Loucy (cell line): ENCODE measurements at regions not wholly inside any gene's neighbourhood (a gene's known extent, or its start where the extent isn't known, plus 50 kb on each side); places are given as distances from the start of the nearest gene placed in this dataset.
"Not testable (repeated sequence)": the region's sequence is repeated elsewhere in the genome, so short reads cannot be mapped to it uniquely, and the experiment has no call there.

Source experiments
- H2AFZ ChIP-seq: fragments of 200-600 bp; sonication (generic); 2 replicates; pipeline ENCODE4 v1.6.0; 2016; ENCODE audit warnings: antibody characterized with exemption, mild to moderate bottlenecking, low read length, moderate library complexity
- H3F3A ChIP-seq: fragments of 200-600 bp; 2 replicates; pipeline ENCODE4 v1.6.0; 2016; ENCODE audit warnings: antibody characterized with exemption, low read depth, mild to moderate bottlenecking
- H3K27me3 ChIP-seq: fragments of 200-600 bp; sonication (generic); 2 replicates; pipeline ENCODE4 v1.6.1; 2014; ENCODE audit warnings: low read length, mild to moderate bottlenecking; ENCODE audit not compliant: insufficient read depth, poor library complexity, severe bottlenecking
- H3K36me3 ChIP-seq: fragments of 200-600 bp; sonication (generic); 2 replicates; pipeline ENCODE4 v1.6.1; 2016; ENCODE audit warnings: low read length; ENCODE audit not compliant: insufficient read depth
- H3K4me1 ChIP-seq: fragments of 200-600 bp; sonication (generic); 2 replicates; pipeline ENCODE4 v1.5.1; 2014; ENCODE audit warnings: low read length, mild to moderate bottlenecking; ENCODE audit not compliant: insufficient read depth, poor library complexity, severe bottlenecking
- H3K4me2 ChIP-seq: fragments of 200-600 bp; sonication (generic); 2 replicates; pipeline ENCODE4 v1.6.0; 2014; ENCODE audit warnings: antibody characterized with exemption, low read length, low read depth, mild to moderate bottlenecking; ENCODE audit not compliant: poor library complexity, severe bottlenecking
- H3K4me3 ChIP-seq: fragments of 200-600 bp; sonication (generic); 2 replicates; pipeline ENCODE4 v1.5.1; 2014; ENCODE audit warnings: low read length, mild to moderate bottlenecking, mixed read lengths; ENCODE audit not compliant: poor library complexity, severe bottlenecking
- H3K79me2 ChIP-seq: fragments of 200-600 bp; sonication (generic); 2 replicates; pipeline ENCODE4 v1.6.1; 2014; ENCODE audit warnings: low read length; ENCODE audit not compliant: insufficient read depth
- H3K9ac ChIP-seq: fragments of 200-600 bp; sonication (generic); 2 replicates; pipeline ENCODE4 v1.6.0; 2014; ENCODE audit warnings: mild to moderate bottlenecking, low read depth, low read length, moderate library complexity; ENCODE audit not compliant: poor library complexity, severe bottlenecking
- H3K9me2 ChIP-seq: fragments of 200-600 bp; sonication (generic); replicated peaks from 2 replicates; pipeline ENCODE4 v1.6.1; 2016; ENCODE audit warnings: low read depth, low read length, mixed read lengths
- H3K9me3 ChIP-seq: fragments of 200-600 bp; sonication (generic); 2 replicates; pipeline ENCODE4 v1.6.1; 2014; ENCODE audit warnings: mild to moderate bottlenecking, antibody characterized with exemption, low read length, low read depth; ENCODE audit not compliant: insufficient read depth
- H4K20me1 ChIP-seq: fragments of 200-600 bp; sonication (generic); 2 replicates; pipeline ENCODE4 v1.6.0; 2014; ENCODE audit warnings: antibody characterized with exemption, low read length, mild to moderate bottlenecking; ENCODE audit not compliant: insufficient read depth, poor library complexity, severe bottlenecking

DNA sequence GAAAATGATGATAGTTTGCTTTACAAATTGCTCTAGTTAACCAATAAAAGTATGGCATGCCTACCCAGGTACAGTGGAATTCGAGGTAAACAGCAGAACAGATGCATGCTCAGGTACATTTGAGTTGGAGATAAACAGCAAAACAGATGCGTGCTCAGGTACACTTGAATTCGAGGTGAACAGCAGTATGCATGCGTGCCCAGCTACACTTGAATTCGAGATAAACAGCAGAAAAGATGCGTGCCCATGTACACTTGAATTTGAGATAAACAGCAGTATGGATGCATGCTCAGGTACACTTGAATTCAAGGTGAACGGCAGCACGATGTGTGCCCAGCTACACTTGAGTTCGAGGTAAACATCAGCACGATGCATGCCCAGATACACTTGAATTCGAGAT lies 155.2 kb upstream of the TPTE start:
- H3K36me3 ChIP-seq, H3K79me2 ChIP-seq, H3K9ac ChIP-seq, H3K4me2 ChIP-seq, H3K4me3 ChIP-seq, H2AFZ ChIP-seq, H3K27me3 ChIP-seq, H4K20me1 ChIP-seq, H3F3A ChIP-seq, H3K9me3 ChIP-seq, H3K4me1 ChIP-seq, H3K9me2 ChIP-seq: not testable (repeated sequence)

DNA sequence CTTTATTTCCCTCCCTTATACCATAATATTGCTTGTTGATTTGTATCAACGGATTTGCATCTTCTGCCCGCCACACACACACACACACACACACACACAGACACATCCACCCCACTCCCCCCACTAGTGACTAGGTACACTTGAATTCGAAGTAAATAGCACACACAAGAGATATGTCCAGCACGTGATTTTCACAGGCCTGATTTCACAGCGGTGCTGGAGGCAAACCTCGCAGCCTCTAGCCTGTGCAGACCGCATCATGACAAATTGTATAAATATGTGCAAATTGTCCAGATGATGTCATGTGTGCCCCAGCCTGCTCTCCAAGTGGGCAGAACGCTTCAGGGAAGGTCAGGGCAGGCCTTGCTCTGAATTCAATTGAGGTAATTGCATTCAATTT lies 153.8 kb upstream of the TPTE start:
- H3K36me3 ChIP-seq, H4K20me1 ChIP-seq, H3K4me1 ChIP-seq, H3K79me2 ChIP-seq, H3K9me3 ChIP-seq, H3K4me3 ChIP-seq, H3F3A ChIP-seq, H3K27me3 ChIP-seq, H2AFZ ChIP-seq, H3K9me2 ChIP-seq, H3K4me2 ChIP-seq, H3K9ac ChIP-seq: not testable (repeated sequence)

DNA sequence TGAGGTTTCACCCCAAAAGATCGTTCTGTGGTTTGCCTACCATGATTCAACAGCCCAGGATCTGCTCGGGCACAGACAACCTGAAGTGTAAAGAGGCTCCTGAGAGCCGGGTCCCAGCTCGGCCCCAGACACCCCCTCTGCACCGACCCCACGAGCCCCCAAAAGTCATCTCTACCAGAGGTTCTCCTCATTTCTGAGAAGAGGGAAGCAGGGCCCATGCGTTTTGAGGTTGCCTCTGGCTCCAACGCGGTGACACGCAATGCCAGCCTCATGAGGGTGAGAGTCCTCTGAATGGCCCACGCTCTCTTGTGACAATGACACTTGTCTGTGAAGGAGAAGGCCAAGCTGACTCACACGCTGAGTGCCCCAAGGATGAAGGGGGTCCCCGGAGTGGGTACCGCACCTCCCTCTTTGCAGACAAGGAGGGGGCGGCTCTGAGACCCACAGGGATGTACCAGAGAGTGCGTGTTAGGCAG lies 153.0 kb upstream of the TPTE start:
- H3K79me2 ChIP-seq, H3K9me3 ChIP-seq, H4K20me1 ChIP-seq, H3K9me2 ChIP-seq, H3K36me3 ChIP-seq, H3F3A ChIP-seq, H3K9ac ChIP-seq, H2AFZ ChIP-seq, H3K4me1 ChIP-seq, H3K27me3 ChIP-seq, H3K4me3 ChIP-seq, H3K4me2 ChIP-seq: not testable (repeated sequence)

DNA sequence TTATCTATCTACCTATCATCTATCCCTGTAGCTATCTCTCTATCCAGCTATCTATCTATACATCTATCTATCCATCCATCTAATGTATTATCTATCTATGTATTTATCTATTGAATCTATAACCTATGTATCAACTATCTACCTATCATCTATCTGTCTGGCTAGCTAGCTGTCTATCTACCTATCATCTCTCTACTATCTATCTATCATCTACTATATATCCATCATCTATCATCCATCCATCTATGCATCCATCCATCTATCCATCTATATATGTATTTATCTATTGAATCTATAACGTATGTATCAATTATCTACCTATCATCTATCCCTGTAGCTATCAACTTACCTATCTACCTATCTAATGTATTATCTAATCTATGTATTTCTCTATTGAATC lies 152.1 kb upstream of the TPTE start:
- not testable (repeated sequence) for H2AFZ ChIP-seq, H3K4me1 ChIP-seq, H3K9ac ChIP-seq, H4K20me1 ChIP-seq, H3K9me2 ChIP-seq, H3K9me3 ChIP-seq, H3K36me3 ChIP-seq, H3K79me2 ChIP-seq, H3F3A ChIP-seq, H3K27me3 ChIP-seq, H3K4me3 ChIP-seq, H3K4me2 ChIP-seq

DNA sequence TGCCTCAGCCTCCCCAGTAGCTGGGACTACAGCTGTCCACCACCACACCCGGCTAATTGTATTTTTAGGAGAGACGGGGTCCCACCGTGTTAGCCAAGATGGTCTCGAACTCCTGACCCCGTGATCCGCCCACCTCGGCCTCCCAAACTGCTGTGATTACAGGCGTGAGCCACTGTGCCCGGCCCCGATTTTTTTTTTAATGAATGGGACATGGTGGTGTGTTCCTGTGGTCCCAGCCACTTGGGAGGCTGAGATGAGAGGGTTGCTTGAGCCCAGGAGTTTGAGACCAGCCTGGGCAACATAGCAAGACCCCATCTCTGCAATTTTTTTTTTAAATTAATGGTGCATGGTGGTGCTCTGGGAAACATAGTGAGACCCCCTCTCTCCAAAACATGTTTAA lies 143.6 kb upstream of the TPTE start:
- not testable (repeated sequence) for H3K9me3 ChIP-seq, H3K4me3 ChIP-seq, H3F3A ChIP-seq, H3K27me3 ChIP-seq, H3K9ac ChIP-seq, H3K9me2 ChIP-seq, H3K79me2 ChIP-seq, H3K4me2 ChIP-seq, H4K20me1 ChIP-seq, H3K36me3 ChIP-seq, H2AFZ ChIP-seq, H3K4me1 ChIP-seq

DNA sequence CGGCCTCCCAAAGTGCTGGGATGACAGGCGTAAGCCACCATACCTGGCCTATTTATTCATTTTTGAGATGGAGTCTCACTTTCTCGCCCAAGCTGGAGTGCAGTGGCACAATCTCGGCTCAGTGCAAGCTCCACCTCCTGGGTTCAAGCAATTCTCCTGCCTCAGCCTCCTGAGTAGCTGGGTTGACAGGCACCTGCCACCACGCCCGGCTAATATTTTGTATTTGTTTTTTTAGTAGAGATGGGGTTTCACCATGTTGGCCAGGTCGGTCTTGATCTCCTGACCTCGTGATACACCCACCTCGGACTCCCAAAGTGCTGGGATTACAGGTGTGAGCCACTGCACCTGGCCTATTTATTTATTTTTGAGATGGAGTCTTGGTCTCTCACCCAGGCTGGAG lies 141.6 kb upstream of the TPTE start:
- H3K4me2 ChIP-seq, H4K20me1 ChIP-seq, H3K36me3 ChIP-seq, H3F3A ChIP-seq, H3K4me3 ChIP-seq, H3K9me2 ChIP-seq, H3K27me3 ChIP-seq, H2AFZ ChIP-seq, H3K9ac ChIP-seq, H3K79me2 ChIP-seq, H3K9me3 ChIP-seq, H3K4me1 ChIP-seq: not testable (repeated sequence)

DNA sequence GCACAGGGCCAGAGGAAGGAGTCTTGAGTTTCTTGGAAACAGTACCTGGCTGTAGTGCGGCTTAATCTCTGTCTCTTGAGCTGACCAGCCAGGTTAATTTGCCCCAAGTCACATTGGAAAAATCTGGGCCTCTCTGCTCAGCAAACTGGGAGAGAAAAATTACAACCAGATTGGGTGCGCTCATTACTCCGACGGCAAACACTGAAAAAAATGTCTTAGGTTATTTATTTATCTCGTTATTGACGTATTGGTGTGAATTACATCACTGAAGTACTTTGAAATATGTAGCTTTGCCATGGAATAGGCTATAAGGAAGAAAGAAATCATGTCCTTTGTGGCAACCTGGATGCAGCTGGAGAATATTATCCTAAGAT lies 139.7 kb upstream of the TPTE start:
- not testable (repeated sequence) for H3K9me2 ChIP-seq, H3K27me3 ChIP-seq, H3K36me3 ChIP-seq, H3K9ac ChIP-seq, H3K4me3 ChIP-seq, H3K4me1 ChIP-seq, H2AFZ ChIP-seq, H4K20me1 ChIP-seq, H3K4me2 ChIP-seq, H3K79me2 ChIP-seq, H3F3A ChIP-seq
- H3K9me3 ChIP-seq = peaks cover 15% of the 10 kb centered on the region; the same call in 1 of the 2 replicates

DNA sequence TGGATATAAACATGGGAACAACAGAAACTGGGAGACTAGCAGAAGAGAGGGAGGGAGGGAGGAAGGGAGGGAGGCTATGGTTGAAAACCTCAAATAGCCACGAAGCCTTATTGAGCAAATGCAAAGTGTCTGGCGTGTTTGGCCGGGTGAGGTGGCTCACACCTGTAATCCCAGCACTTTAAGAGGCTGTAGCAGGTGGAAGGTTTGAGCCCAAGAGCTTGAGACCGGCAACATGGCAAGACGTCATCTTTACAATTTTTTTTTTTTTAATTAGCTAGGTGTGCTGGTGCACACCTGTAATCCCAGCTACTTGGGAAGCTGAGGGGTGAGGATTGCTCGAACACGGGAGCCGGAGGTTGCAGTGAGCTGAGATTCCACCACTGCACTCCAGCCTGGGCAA lies 139.2 kb upstream of the TPTE start:
- not testable (repeated sequence) for H3K4me2 ChIP-seq, H3K9me2 ChIP-seq, H4K20me1 ChIP-seq, H3K9ac ChIP-seq, H3K27me3 ChIP-seq, H3K36me3 ChIP-seq, H3K79me2 ChIP-seq, H3F3A ChIP-seq, H2AFZ ChIP-seq, H3K4me1 ChIP-seq, H3K4me3 ChIP-seq
- H3K9me3 ChIP-seq = peaks cover 15% of the 10 kb centered on the region; the same call in 1 of the 2 replicates
